Activated CD8-positive, alpha-beta T cell treated with anti-CD3 and anti-CD28 coated beads for 36 hours (primary cell): ENCODE measurements at regions not wholly inside any gene's neighbourhood (a gene's known extent, or its start where the extent isn't known, plus 50 kb on each side); places are given as distances from the start of the nearest gene placed in this dataset.
"Not testable (repeated sequence)": the region's sequence is repeated elsewhere in the genome, so short reads cannot be mapped to it uniquely, and the experiment has no call there.

Experiments
- ATAC-seq: fragments of 200-7000 bp; cut with Tn5 transposase; one replicate; pipeline ENCODE4 v1.10.0; 2021; ENCODE audit warnings: mild to moderate bottlenecking, moderate library complexity
- CTCF ChIA-PET: fragments of 350-600 bp; sonication (Branson Sonifier 250); formaldehyde crosslinking; loops from one replicate; lab custom pipeline; 2021; ENCODE audit warnings: antibody characterized with exemption; lab: Charles Lee
- POLR2A ChIA-PET: fragments of 350-600 bp; sonication (Branson Sonifier 250); formaldehyde crosslinking; loops from one replicate; lab custom pipeline; 2021; ENCODE audit warnings: antibody characterized with exemption; lab: Charles Lee
- DNase-seq: peaks from one replicate; pipeline ENCODE4 v3.0.0-alpha.2; 2020
- H3K27ac Mint-ChIP-seq: one replicate; pipeline ENCODE4 v1.8.0; 2021; ENCODE audit warnings: mild to moderate bottlenecking, mixed read lengths
- H3K27me3 Mint-ChIP-seq: one replicate; pipeline ENCODE4 v1.8.0; 2021; ENCODE audit warnings: mixed read lengths
- H3K36me3 Mint-ChIP-seq: one replicate; pipeline ENCODE4 v1.8.0; 2021; ENCODE audit warnings: low read depth, mixed read lengths
- H3K4me1 Mint-ChIP-seq: one replicate; pipeline ENCODE4 v1.8.0; 2021; ENCODE audit warnings: low read depth, mixed read lengths
- H3K4me3 Mint-ChIP-seq: one replicate; pipeline ENCODE4 v1.8.0; 2021; ENCODE audit warnings: mild to moderate bottlenecking, moderate library complexity, mixed read lengths
- H3K9me3 Mint-ChIP-seq: one replicate; pipeline ENCODE4 v1.8.0; 2021; ENCODE audit warnings: mixed read lengths
- intact Hi-C: fragments of 100-400 bp; cut with micrococcal nuclease; formaldehyde crosslinking; loops from one replicate; pipeline ENCODE4 v1.10.0; 2022
- TF ChIP-seq, protein P1 (sequence below): fragments of 200-600 bp; IDR thresholded peaks from one replicate; pipeline ENCODE4 v1.8.0; 2022; ENCODE audit warnings: antibody characterized with exemption, mild to moderate bottlenecking

DNA sequence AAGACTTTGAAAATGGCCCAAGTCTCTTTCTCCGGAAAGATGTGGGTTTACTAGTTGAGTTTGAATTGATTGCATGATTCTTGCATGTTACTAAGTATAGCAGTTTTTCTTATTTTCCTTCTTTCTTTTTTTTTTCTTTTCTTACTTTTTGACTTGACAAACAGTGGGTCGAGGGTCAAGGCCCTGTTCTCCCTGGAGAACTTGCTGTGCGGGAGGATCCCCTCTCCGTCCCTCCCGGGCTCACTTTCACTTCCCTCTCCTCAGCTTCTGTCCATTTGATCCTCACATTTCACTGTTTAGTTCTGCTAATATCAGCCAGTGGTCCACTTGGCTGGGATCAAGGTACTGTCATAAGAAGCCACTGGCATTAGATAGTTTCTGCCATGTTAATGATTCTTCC is 767.4 kb downstream of the TDRD15 start:
- Mint-ChIP-seq H3K27ac (no peak overlapping the region), H3K4me1 (no peaks in the 10 kb centered on the region), H3K4me3 (no peak overlapping the region), H3K36me3 (no peaks in the 10 kb centered on the region), H3K27me3 (no peaks in the 10 kb centered on the region), H3K9me3 (peaks cover 2% of the 10 kb centered on the region)
- CTCF ChIA-PET: no interaction called here
- no peak for ATAC-seq
- DNase-seq: no peak
- intact Hi-C loops: no loop called here
- TF ChIP-seq, protein P1, sequence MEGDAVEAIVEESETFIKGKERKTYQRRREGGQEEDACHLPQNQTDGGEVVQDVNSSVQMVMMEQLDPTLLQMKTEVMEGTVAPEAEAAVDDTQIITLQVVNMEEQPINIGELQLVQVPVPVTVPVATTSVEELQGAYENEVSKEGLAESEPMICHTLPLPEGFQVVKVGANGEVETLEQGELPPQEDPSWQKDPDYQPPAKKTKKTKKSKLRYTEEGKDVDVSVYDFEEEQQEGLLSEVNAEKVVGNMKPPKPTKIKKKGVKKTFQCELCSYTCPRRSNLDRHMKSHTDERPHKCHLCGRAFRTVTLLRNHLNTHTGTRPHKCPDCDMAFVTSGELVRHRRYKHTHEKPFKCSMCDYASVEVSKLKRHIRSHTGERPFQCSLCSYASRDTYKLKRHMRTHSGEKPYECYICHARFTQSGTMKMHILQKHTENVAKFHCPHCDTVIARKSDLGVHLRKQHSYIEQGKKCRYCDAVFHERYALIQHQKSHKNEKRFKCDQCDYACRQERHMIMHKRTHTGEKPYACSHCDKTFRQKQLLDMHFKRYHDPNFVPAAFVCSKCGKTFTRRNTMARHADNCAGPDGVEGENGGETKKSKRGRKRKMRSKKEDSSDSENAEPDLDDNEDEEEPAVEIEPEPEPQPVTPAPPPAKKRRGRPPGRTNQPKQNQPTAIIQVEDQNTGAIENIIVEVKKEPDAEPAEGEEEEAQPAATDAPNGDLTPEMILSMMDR: no peak
- POLR2A ChIA-PET: no interaction called here

DNA sequence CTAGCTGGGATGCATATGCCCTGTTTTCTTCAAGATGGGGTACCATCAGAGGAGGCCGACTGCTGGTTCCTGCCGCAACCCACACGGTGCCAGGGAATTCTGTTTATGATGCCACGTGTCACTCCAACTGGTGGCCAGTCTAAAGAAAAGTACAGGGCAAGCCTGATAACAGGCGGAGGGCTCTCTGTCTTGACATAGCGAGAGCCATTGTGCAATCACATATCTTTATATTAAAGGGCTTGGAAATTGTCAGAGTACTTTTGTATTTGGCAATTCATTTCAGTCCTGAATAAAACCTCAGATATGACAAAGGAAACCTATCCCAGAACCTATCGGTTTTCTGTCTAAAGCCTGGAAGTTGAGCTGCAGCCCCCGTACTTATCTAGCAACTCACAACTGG is 768.4 kb downstream of the TDRD15 start:
- CTCF ChIA-PET: no interaction called here
- DNase-seq (no peak), ATAC-seq (no peak)
- Mint-ChIP-seq H3K4me3 (no peak overlapping the region), H3K9me3 (no peaks in the 10 kb centered on the region), H3K36me3 (no peaks in the 10 kb centered on the region), H3K4me1 (no peaks in the 10 kb centered on the region), H3K27ac (no peak overlapping the region), H3K27me3 (no peaks in the 10 kb centered on the region)
- TF ChIP-seq, protein P1: no peak
- intact Hi-C loops: no loop called here
- POLR2A ChIA-PET: no interaction called here

DNA sequence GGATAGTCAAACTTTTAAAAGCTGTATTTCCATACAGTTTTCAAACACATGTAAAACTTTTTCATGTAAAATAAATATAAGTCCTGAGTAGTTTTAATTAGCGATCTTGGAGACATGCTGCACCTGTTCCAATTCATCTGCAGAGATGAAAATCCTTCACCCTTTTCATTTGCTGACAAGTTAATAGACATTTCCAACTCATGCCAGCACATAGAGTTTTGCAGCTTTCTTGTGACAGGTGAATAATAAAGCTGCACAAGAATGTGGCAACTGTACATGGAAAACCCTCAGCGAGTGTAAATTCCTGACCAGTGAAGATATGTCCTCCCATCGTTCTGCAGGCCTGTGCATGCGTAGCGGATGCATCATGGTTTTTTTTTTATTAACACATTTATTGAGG is 771.4 kb downstream of the TDRD15 start:
- ATAC-seq: no peak

DNA sequence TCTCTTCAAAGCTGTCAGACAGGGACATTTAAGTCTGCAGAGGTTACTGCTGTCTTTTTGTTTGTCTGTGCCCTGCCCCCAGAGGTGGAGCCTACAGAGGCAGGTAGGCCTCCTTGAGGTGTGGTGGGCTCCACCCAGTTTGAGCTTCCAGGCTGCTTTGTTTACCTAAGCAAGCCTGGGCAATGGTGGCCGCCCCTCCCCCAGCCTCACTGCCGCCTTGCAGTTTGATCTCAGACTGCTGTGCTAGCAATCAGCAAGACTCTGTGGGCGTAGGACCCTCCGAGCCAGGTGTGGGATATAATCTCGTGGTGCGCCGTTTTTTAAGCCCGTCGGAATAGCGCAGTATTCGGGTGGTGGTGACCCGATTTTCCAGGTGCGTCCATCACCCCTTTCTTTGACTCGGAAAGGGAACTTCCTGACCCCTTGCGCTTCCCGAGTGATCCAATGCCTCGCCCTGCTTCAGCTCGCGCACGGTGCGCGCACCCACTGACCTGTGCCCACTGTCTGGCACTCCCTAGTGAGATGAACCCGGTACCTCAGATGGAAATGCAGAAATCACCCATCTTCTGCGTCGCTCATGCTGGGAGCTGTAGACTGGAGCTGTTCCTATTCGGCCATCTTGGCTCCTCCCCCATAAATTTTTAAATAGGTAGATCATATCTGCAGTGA is 785.1 kb downstream of the TDRD15 start:
- H3K4me3 Mint-ChIP-seq, intact Hi-C loops, H3K27ac Mint-ChIP-seq, H3K4me1 Mint-ChIP-seq, H3K27me3 Mint-ChIP-seq, H3K36me3 Mint-ChIP-seq, CTCF ChIA-PET, DNase-seq, H3K9me3 Mint-ChIP-seq, ATAC-seq, POLR2A ChIA-PET: not testable (repeated sequence)

More for the DNA sequence above, 771.4 kb downstream of the TDRD15 start:
- no peak for DNase-seq
- ChIA-PET CTCF (no interaction called here), POLR2A (no interaction called here)
- Mint-ChIP-seq H3K9me3 (peaks cover 8% of the 10 kb centered on the region), H3K4me3 (no peak overlapping the region), H3K27ac (no peak overlapping the region), H3K27me3 (no peaks in the 10 kb centered on the region), H3K36me3 (no peaks in the 10 kb centered on the region), H3K4me1 (no peaks in the 10 kb centered on the region)
- TF ChIP-seq, protein P1: no peak
- intact Hi-C loops: no loop called here

DNA sequence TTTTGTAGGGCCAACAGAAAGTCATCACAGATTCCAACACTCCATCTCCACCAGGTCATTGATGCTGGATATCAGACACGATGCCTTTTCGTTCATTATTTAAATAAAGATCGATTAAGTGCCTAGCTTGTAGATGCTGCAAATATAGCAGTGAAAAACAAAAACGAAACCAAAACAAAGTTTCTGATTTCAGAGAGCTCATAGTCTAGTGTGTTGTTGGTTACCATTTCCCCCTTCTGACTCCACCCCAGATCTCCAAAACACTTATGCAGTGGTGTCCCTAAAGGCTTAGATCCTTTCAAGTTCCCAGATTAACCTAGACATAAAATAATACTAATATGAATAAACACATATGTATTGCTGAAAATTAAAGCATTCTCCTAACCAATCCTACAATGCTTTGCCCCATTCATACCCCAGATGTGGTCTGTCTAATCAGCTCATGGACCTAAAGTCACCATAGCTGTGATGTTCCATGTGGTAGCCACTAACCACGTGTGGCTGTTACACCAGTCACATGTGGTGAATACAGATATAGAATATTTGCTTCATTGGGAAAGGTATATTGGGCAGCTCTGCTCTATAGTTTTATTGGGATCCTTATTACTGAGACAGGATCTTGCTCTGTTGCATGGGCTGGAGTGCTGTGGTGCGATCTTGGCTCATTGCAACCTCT is 787.2 kb downstream of the TDRD15 start:
- no peak for DNase-seq
- ATAC-seq: no peak
- TF ChIP-seq, protein P1: no peak
- intact Hi-C loops: no loop called here
- no peak overlapping the region for H3K27ac Mint-ChIP-seq
- ChIA-PET POLR2A (no interaction called here), CTCF (no interaction called here)
- peaks cover 5% of the 10 kb centered on the region for H3K9me3 Mint-ChIP-seq
- H3K4me3 Mint-ChIP-seq: no peak overlapping the region
- H3K27me3 Mint-ChIP-seq: no peaks in the 10 kb centered on the region
- no peaks in the 10 kb centered on the region for H3K36me3 Mint-ChIP-seq
- H3K4me1 Mint-ChIP-seq: no peaks in the 10 kb centered on the region
